ENCODE measurements at regions not wholly inside any gene's neighbourhood (a gene's known extent, or its start where the extent isn't known, plus 50 kb on each side); places are given as distances from the start of the nearest gene placed in this dataset.

DNA sequence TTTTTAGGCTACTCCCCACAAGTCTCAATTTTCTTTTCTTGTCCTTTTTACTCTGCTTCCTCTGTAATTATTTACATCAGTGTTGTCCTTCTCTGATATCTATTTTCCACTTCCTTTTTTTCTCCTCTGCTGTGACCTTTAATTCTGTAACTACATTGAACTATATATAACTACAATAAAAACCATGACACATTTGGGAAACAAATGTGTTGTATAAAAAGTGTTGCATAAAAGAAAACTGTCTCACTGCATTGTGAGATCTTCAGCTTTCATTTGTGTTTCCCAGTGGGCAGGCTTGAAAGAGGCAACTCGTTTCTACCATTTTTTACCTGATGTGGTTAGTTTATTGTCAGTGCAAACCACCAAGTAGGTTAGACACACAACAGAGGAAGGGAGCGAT, 483.9 kb upstream of the NRP1 start:
- TF ChIP-seq EP300 (IDR thresholded peaks at IDR 0.05): no peak
- TF ChIP-seq, protein P1, sequence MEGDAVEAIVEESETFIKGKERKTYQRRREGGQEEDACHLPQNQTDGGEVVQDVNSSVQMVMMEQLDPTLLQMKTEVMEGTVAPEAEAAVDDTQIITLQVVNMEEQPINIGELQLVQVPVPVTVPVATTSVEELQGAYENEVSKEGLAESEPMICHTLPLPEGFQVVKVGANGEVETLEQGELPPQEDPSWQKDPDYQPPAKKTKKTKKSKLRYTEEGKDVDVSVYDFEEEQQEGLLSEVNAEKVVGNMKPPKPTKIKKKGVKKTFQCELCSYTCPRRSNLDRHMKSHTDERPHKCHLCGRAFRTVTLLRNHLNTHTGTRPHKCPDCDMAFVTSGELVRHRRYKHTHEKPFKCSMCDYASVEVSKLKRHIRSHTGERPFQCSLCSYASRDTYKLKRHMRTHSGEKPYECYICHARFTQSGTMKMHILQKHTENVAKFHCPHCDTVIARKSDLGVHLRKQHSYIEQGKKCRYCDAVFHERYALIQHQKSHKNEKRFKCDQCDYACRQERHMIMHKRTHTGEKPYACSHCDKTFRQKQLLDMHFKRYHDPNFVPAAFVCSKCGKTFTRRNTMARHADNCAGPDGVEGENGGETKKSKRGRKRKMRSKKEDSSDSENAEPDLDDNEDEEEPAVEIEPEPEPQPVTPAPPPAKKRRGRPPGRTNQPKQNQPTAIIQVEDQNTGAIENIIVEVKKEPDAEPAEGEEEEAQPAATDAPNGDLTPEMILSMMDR (IDR thresholded peaks at IDR 0.05): no peak
